Spleen (tissue), 11 donors: ENCODE measurements at regions not wholly inside any gene's neighbourhood (a gene's known extent, or its start where the extent isn't known, plus 50 kb on each side); places are given as distances from the start of the nearest gene placed in this dataset.

ENCODE experiments used
- DNase-seq: peaks from one replicate; pipeline ENCODE4 v3.0.0-alpha.2; 2020
- H3K27ac ChIP-seq, 8 donors: fragments of 200-600 bp; sonication (generic) in 7 of 8; 1 replicate in 4 of 8; 2 replicates in 4 of 8; pipeline versions ENCODE4 v1.5.0 to v1.8.0; 2016 to 2021; ENCODE audit warnings: inconsistent platforms in 4 of 8, mild to moderate bottlenecking in 4 of 8, moderate library complexity in 1 of 8
- H3K27me3 ChIP-seq, 7 donors: fragments of 200-600 bp; sonication (generic) in 6 of 7; replicated peaks in 1 of 7; 1 replicate in 4 of 7; 2 replicates in 3 of 7; pipeline versions ENCODE4 v1.5.0 to v1.8.0; 2016 to 2021; ENCODE audit warnings: inconsistent platforms in 3 of 7, mild to moderate bottlenecking in 1 of 7
- H3K36me3 ChIP-seq, 6 donors: fragments of 200-600 bp; sonication (generic) in 5 of 6; 1 replicate in 4 of 6; 2 replicates in 2 of 6; pipeline versions ENCODE4 v1.5.0 to v1.8.0; 2016 to 2021; ENCODE audit warnings: inconsistent platforms in 2 of 6
- H3K4me1 ChIP-seq, 6 donors: fragments of 200-600 bp; sonication (generic) in 5 of 6; 1 replicate in 3 of 6; 2 replicates in 3 of 6; pipeline versions ENCODE4 v1.5.0 to v1.8.0; 2016 to 2021; ENCODE audit warnings: inconsistent platforms in 3 of 6
- H3K4me3 ChIP-seq, 8 donors: fragments of 200-600 bp; sonication (generic) in 7 of 8; 1 replicate in 4 of 8; 2 replicates in 4 of 8; pipeline versions ENCODE4 v1.5.0 to v1.8.0; 2016 to 2021; ENCODE audit warnings: inconsistent platforms in 4 of 8, mild to moderate bottlenecking in 4 of 8, moderate library complexity in 2 of 8
- H3K9me3 ChIP-seq, 8 donors: fragments of 200-600 bp; sonication (generic) in 7 of 8; 1 replicate in 4 of 8; 2 replicates in 4 of 8; pipeline versions ENCODE4 v1.5.0 to v1.8.0; 2016 to 2021; ENCODE audit warnings: inconsistent platforms in 4 of 8
- POLR2A ChIP-seq, 3 donors: fragments of 450-650 bp; IDR thresholded peaks; one replicate each; pipeline ENCODE4 v1.5.1; 2017; ENCODE audit warnings: antibody characterized with exemption in 3 of 3, mild to moderate bottlenecking in 1 of 3
- POLR2AphosphoS5 ChIP-seq, 3 donors: sonication (generic); formaldehyde crosslinking; IDR thresholded peaks; one replicate each; pipeline ENCODE4 v1.5.1; 2017; ENCODE audit warnings: antibody characterized with exemption in 3 of 3
- WGBS, 5 donors: extraction: QIAGEN DNeasy Blood & Tissue Kit in 3 of 5; methylation state at CpG; one replicate each; pipeline versions ENCODE4 v1.1.5 to v1.1.7; 2013 to 2018; 5-methylcytosine and 5-hydroxymethylcytosine counted together
- intact Hi-C: fragments of 100-400 bp; cut with DNase I; formaldehyde crosslinking; loops from one replicate; pipeline ENCODE4 v1.15.0; 2023; ENCODE audit warnings: low total_unique reads
- TF ChIP-seq, protein P1 (sequence below), 11 experiments: fragments of 200-600 bp in 7 of 11; fragments of 450-650 bp in 4 of 11; sonication (generic) in 4 of 11; IDR thresholded peaks in 8 of 11; conservative IDR thresholded peaks in 3 of 11; 1 replicate in 7 of 11; 2 replicates in 4 of 11; pipeline versions ENCODE4 v1.4.0 to v1.8.0; 2016 to 2021; ENCODE audit warnings: antibody characterized with exemption in 11 of 11, inconsistent platforms in 4 of 11, mild to moderate bottlenecking in 1 of 11
- donor health status: healthy with polysubstance abuse.
- donor health status: DM: no; HTN: no; CAD: no; lungs with moderate emphysema.
- donor health status: DM: no; HTN: no; CAD: no.
- donor health status: Bipolar disorder and iron deficiency.
- donor health status: healthy.
- donor health status: DM: no; HTN: no; CAD: no.
- donor health status: DM: yes; HTN: yes; CAD: no.

DNA sequence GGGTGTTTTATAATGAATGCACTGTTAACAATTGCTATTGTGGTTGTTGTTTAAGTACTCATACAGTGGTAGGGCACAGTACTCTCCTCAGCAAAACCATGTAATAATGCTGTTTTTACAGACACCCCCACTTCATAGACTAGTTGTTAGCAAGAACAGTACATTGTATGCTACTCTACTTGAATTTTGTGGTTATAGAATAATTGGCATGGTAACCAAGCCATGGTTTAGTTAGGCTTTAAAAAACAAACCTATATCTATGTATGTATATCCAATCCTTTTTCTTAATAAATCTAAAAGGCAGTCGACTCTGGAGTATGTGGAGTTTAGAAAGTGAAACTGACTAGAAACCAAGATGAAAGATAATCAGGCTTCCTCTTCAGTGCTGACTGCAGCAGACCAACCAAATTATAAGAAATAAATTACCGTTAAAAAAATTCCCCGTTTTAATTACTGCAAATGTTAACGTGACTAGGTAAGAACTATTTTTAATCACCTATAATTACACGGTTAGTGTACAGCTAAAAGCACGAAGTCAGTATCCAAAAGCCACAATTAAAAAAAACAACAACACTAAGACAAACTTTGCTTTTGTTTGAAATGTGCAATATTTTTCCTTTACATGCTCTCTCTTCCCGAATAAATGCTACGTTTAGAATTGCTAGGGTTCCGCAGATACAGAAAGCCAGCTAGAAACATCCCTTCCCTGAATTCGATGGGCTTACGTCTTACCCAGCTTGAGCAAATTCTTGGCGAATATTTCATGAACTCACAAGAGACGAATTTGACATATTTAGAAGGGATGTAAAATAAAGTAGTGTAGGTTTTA, 113.3 kb upstream of the SERTAD2 start:
- intact Hi-C loops = no loop called here
- DNase-seq = no peak
- H3K4me3 ChIP-seq = peak overlapping the region; percentile 26 to 84 (median 61)
- H3K9me3 ChIP-seq = no peaks in the 10 kb centered on the region
- H3K27me3 ChIP-seq = no peaks in the 10 kb centered on the region
- WGBS, 5 donors = 0 to 1% (median 0%) methylated on average over 13 of the region's 13 CpGs
- TF ChIP-seq POLR2AphosphoS5 (IDR thresholded peaks at IDR 0.05) = no peak
- TF ChIP-seq, protein P1, sequence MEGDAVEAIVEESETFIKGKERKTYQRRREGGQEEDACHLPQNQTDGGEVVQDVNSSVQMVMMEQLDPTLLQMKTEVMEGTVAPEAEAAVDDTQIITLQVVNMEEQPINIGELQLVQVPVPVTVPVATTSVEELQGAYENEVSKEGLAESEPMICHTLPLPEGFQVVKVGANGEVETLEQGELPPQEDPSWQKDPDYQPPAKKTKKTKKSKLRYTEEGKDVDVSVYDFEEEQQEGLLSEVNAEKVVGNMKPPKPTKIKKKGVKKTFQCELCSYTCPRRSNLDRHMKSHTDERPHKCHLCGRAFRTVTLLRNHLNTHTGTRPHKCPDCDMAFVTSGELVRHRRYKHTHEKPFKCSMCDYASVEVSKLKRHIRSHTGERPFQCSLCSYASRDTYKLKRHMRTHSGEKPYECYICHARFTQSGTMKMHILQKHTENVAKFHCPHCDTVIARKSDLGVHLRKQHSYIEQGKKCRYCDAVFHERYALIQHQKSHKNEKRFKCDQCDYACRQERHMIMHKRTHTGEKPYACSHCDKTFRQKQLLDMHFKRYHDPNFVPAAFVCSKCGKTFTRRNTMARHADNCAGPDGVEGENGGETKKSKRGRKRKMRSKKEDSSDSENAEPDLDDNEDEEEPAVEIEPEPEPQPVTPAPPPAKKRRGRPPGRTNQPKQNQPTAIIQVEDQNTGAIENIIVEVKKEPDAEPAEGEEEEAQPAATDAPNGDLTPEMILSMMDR (IDR thresholded peaks at IDR 0.05 in 8 of 11, conservative IDR thresholded peaks at IDR 0.05 in 3 of 11) = no peak
- TF ChIP-seq POLR2A (IDR thresholded peaks at IDR 0.05) = no peak
- no peaks in the 10 kb centered on the region for H3K36me3 ChIP-seq
- H3K4me1 ChIP-seq = peaks cover 8 to 42% (median 22%) of the 10 kb centered on the region in 6 donors
- peak overlapping the region; percentile 94 to 98 (median 96) for H3K27ac ChIP-seq

DNA sequence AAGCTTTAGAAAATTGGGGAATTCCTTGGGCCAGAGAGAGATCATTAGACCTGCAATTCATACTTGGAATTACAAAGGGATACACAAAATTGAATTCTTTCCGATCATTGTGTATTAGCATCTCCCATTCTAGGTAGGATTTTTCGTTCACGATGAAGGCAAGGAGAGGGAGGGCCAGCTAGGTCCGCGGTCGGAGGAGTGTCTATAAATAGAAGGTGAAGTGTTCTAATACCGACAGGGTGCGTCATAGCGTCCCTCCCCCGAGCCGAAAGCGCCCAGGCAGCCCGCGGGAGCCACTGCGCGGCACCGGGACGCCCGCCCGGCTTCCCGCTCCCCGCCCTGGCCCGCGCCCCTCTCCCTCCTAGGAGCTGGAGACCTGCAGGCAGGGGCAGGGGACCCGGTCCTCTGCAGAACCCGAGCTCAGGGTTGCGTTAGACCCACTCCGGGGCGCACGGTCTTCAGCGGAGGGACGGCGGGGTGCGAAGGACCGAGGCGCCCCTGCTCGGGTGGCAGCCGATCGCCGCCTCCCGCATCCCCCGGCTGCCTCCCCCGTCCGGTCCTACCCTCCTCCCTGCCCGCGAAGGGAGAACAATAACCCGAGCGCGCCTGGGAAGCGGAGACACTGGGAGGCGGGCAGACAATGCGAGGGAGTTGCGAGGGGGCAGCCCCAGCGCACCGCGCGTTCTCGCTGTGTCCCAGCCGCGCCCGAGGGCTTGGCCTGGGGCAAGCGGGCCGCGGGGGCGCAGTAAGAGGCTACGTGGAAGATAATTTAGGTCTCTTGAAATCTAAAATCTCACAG, 114.2 kb upstream of the SERTAD2 start:
- 0 to 1% (median 0%) methylated on average over 25 to 66 of the region's 66 CpGs for WGBS, 5 donors
- Histone ChIP-seq H3K27ac (peak overlapping the region; percentile 94 to 98 (median 96)), H3K4me1 (peaks cover 8 to 42% (median 22%) of the 10 kb centered on the region in 6 donors), H3K27me3 (no peaks in the 10 kb centered on the region), H3K9me3 (no peaks in the 10 kb centered on the region), H3K36me3 (no peaks in the 10 kb centered on the region), H3K4me3 (peak overlapping the region; percentile 26 to 84 (median 61))
- TF ChIP-seq POLR2A (IDR thresholded peaks at IDR 0.05) (peak in 2 of 3 donors; percentile 16 to 95), POLR2AphosphoS5 (IDR thresholded peaks at IDR 0.05) (peak; percentile 95 to 98 (median 97))
- TF ChIP-seq, protein P1 (IDR thresholded peaks at IDR 0.05 in 8 of 11, conservative IDR thresholded peaks at IDR 0.05 in 3 of 11) = peak in 4 of 11 experiments; percentile 8 to 17 (median 13)
- intact Hi-C loops = no loop called here
- peak; percentile 96 for DNase-seq

DNA sequence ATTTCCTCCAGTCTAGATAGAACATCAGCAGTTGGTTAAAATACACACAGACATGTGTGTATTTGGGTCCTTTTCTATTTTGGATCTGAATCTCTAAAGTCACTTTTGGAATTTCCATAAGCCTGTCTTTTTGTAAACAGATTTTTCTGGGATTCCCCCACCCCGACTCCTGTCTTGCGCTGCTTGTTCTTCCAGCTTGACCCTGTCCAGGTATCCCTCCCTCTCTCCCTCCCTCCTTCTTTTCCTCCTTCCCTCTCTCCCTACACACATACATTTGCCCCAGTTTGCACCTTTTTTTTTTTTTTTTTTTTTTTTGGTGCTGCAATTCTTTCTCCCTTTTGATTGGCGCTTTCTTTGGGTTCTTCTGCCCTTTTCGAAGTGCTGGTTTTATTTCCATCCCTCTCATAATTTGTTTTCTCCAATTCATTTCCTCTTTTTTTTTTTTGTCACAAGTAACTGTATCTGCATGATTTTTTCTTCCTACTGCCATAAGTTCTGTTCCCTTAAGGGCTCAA, 114.8 kb upstream of the SERTAD2 start:
- Histone ChIP-seq H3K27me3 (no peaks in the 10 kb centered on the region), H3K27ac (peak overlapping the region; percentile 94 to 98 (median 96)), H3K4me1 (peaks cover 8 to 38% (median 22%) of the 10 kb centered on the region in 6 donors), H3K36me3 (no peaks in the 10 kb centered on the region), H3K9me3 (no peaks in the 10 kb centered on the region), H3K4me3 (peak overlapping the region; percentile 26 to 84 (median 61))
- WGBS, 5 donors = 23 to 29% (median 26%) methylated on average over 4 of the region's 4 CpGs
- DNase-seq = no peak
- TF ChIP-seq, protein P1 (IDR thresholded peaks at IDR 0.05 in 8 of 11, conservative IDR thresholded peaks at IDR 0.05 in 3 of 11) = no peak
- TF ChIP-seq POLR2AphosphoS5 (IDR thresholded peaks at IDR 0.05) (no peak), POLR2A (IDR thresholded peaks at IDR 0.05) (no peak)
- intact Hi-C loops = no loop called here
